Stimulated activated CD8-positive, alpha-beta memory T cell treated with anti-CD3 and anti-CD28 coated beads, Interleukin-7, amount 100 ng/mL, for 1 hour (primary cell): ENCODE measurements at regions not wholly inside any gene's neighbourhood (a gene's known extent, or its start where the extent isn't known, plus 50 kb on each side); places are given as distances from the start of the nearest gene placed in this dataset.
A peak's percentile ranks its signal among the peaks of the same experiment; 100 is the strongest.

ENCODE experiments used
- DNase-seq, 2 donors: peaks; one replicate each; pipeline ENCODE4 v3.0.0-alpha.2; 2020; ENCODE audit warnings: low read depth in 2 of 2

GRCh38 chr4:152112887-152113286 is 352.1 kb upstream of the GATB start:
- no peak for DNase-seq

GRCh38 chr4:152112190-152112589 is 351.4 kb upstream of the GATB start:
- no peak for DNase-seq

GRCh38 chr4:152110780-152111179 is 350.0 kb upstream of the GATB start:
- DNase-seq: no peak

- no peak for DNase-seq
Observed at GRCh38 chr4:152109531-152110509, 349.0 kb upstream of the GATB start.

- no peak for DNase-seq
Observed at GRCh38 chr4:152107736-152108500, 347.1 kb upstream of the GATB start.

GRCh38 chr4:152106781-152107321 is 346.0 kb upstream of the GATB start:
- DNase-seq: no peak

- no peak for DNase-seq
Observed at GRCh38 chr4:152106113-152106763, 345.4 kb upstream of the GATB start.

- no peak for DNase-seq
Observed at GRCh38 chr4:152104901-152105357, 344.1 kb upstream of the GATB start.

GRCh38 chr4:152104356-152104755 is 343.5 kb upstream of the GATB start:
- DNase-seq: no peak

GRCh38 chr4:152103181-152103901 is 342.5 kb upstream of the GATB start:
- no peak for DNase-seq

GRCh38 chr4:152102436-152103000 is 341.7 kb upstream of the GATB start:
- no peak for DNase-seq

- no peak for DNase-seq
Observed at GRCh38 chr4:152101556-152102435, 341.0 kb upstream of the GATB start.

GRCh38 chr4:152100379-152101201 is 339.8 kb upstream of the GATB start:
- DNase-seq: peak; percentile 44 to 45

- no peak for DNase-seq
Observed at GRCh38 chr4:152099981-152100378, 339.2 kb upstream of the GATB start.

GRCh38 chr4:152099555-152099954 is 338.7 kb upstream of the GATB start:
- DNase-seq: no peak

GRCh38 chr4:152099061-152099425 is 338.2 kb upstream of the GATB start:
- no peak for DNase-seq

- no peak for DNase-seq
Observed at GRCh38 chr4:152098365-152099060, 337.7 kb upstream of the GATB start.

- no peak for DNase-seq
Observed at GRCh38 chr4:152097371-152097770, 336.6 kb upstream of the GATB start.
